ENCODE measurements at regions not wholly inside any gene's neighbourhood (a gene's known extent, or its start where the extent isn't known, plus 50 kb on each side); places are given as distances from the start of the nearest gene placed in this dataset.

DNA sequence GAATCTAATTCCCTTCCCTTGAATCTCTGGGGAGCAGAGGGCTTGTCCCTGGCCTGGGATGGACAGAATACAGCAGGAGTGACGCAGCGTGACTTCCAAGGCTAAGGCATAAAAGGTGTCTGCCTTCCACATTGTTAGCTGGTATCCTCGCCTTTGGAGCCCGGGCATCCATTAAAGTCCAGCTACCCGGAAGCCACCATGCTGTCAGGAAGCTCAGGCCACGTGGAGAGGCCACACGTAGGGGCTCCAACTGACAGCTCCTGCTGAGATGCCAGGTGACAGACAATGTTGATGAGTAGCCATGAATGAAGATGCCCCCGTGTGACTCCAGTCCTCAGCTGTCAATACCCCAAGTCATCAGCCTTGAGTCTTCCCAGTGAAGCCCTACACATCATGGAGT lies 99.9 kb downstream of the OAT start:
- intact Hi-C loops (cut with DNase I): no loop called here
- 83 to 92% (median 86%) methylated on average over 8 of the region's 8 CpGs for WGBS, 4 donors

DNA sequence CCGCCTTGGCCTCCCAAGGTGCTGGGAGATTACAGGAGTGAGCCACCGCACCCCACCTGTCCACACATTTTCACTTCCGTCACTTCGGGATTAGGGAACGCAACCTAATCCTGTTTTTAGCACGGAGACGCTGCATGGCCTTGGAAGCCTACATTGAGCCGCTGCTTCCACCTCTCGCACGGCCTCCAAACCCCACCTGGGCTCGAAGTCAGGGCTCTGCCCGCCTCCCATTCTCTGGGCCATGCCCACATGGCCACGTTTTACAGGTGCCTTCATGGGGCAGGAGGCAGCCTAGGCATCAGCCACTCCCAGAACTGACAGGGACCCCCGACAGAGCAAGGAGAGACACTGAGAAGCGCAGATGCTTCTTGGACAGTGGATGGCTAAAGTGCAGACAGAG lies 100.6 kb downstream of the OAT start:
- Histone ChIP-seq H3K9me3 (no peaks in the 10 kb centered on the region), H3K36me3 (no peaks in the 10 kb centered on the region), H3K4me3 (no peak overlapping the region), H3K27ac (no peak overlapping the region), H3K4me1 (no peaks in the 10 kb centered on the region), H3K27me3 (peaks cover 0 to 6% (median 0%) of the 10 kb centered on the region in 9 donors)
- DNase-seq (no peak), ATAC-seq (no peak)
- intact Hi-C loops (cut with DNase I): no loop called here
- no peak for TF ChIP-seq POLR2A (IDR thresholded peaks at IDR 0.05)
- TF ChIP-seq, protein P1, sequence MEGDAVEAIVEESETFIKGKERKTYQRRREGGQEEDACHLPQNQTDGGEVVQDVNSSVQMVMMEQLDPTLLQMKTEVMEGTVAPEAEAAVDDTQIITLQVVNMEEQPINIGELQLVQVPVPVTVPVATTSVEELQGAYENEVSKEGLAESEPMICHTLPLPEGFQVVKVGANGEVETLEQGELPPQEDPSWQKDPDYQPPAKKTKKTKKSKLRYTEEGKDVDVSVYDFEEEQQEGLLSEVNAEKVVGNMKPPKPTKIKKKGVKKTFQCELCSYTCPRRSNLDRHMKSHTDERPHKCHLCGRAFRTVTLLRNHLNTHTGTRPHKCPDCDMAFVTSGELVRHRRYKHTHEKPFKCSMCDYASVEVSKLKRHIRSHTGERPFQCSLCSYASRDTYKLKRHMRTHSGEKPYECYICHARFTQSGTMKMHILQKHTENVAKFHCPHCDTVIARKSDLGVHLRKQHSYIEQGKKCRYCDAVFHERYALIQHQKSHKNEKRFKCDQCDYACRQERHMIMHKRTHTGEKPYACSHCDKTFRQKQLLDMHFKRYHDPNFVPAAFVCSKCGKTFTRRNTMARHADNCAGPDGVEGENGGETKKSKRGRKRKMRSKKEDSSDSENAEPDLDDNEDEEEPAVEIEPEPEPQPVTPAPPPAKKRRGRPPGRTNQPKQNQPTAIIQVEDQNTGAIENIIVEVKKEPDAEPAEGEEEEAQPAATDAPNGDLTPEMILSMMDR (IDR thresholded peaks at IDR 0.05): no peak
- 81 to 83% (median 83%) methylated on average over 15 of the region's 15 CpGs for WGBS, 4 donors

More for the DNA sequence above, 99.9 kb downstream of the OAT start:
- H3K4me1 ChIP-seq: no peaks in the 10 kb centered on the region
- H3K36me3 ChIP-seq: no peaks in the 10 kb centered on the region
- H3K27ac ChIP-seq: no peak overlapping the region
- no peak overlapping the region for H3K4me3 ChIP-seq
- ATAC-seq (no peak), DNase-seq (no peak)
- H3K27me3 ChIP-seq: peaks cover 0 to 6% (median 0%) of the 10 kb centered on the region in 9 donors
- TF ChIP-seq, protein P1 (IDR thresholded peaks at IDR 0.05): no peak
- no peak for TF ChIP-seq POLR2A (IDR thresholded peaks at IDR 0.05)
- H3K9me3 ChIP-seq: no peaks in the 10 kb centered on the region

DNA sequence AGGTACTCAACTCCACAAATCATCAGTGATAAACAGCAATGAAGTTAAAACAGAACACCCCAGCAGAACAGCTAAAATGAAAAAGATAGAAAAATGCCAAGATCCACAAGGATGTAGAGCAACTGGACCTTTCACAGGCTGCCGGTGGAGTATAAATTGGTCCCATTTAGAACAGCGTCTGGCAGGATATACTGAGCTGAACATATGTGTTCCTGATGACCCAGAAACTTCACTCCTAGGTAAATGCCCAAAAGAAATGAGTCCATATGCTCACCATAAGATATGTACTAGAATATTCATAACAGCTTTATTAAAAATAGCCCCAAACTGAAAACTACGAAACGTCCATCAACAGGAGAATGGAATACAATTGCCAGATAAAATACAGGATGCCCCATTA lies 102.4 kb downstream of the OAT start:
- Histone ChIP-seq H3K4me3 (no peak overlapping the region), H3K4me1 (no peaks in the 10 kb centered on the region), H3K9me3 (no peaks in the 10 kb centered on the region), H3K27me3 (peaks cover 0 to 6% (median 0%) of the 10 kb centered on the region in 9 donors), H3K27ac (no peak overlapping the region), H3K36me3 (no peaks in the 10 kb centered on the region)
- no peak for ATAC-seq
- DNase-seq: no peak
- WGBS, 4 donors: 87 to 92% (median 88%) methylated on average over 4 of the region's 4 CpGs
- TF ChIP-seq POLR2A (IDR thresholded peaks at IDR 0.05): no peak
- TF ChIP-seq, protein P1 (IDR thresholded peaks at IDR 0.05): no peak
- intact Hi-C loops (cut with DNase I): no loop called here

DNA sequence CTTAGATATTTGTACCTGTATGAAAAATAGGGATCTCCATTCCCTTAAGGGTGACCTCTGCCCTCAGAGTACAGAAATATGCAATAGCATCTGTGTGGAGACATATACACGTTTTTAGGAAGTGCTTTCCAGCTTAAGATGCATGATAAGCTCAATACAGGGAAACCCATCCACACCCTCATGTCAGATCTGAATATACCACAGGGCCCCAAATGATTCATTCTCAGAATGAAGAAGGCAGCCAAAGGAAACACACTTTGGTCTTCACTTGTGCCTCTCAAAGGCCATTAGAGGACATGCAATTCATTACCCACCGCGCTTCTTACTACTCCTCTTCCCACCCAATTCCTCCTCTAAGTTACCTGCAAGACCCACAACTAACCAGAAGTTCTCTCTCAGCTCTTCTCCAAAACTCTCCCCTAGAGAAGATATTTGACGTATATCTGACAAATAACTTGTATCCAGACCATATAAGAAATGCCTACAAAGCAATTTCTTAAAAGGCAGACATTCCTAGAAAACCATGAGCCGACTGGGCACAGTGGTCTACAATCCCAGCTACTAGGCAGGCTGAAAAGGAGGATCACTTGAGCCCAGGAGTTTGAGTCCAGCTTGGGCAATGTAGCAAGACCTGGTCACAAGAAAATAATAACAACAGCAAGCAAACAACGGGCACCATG lies 103.0 kb downstream of the OAT start:
- DNase-seq: no peak
- H3K4me3 ChIP-seq: no peak overlapping the region
- H3K36me3 ChIP-seq: no peaks in the 10 kb centered on the region
- ATAC-seq: no peak
- no peak for TF ChIP-seq POLR2A (IDR thresholded peaks at IDR 0.05)
- TF ChIP-seq, protein P1 (IDR thresholded peaks at IDR 0.05): no peak
- intact Hi-C loops (cut with DNase I): no loop called here
- H3K27me3 ChIP-seq: peaks cover 0 to 6% (median 0%) of the 10 kb centered on the region in 9 donors
- no peaks in the 10 kb centered on the region for H3K9me3 ChIP-seq
- no peaks in the 10 kb centered on the region for H3K4me1 ChIP-seq
- 65 to 74% (median 69%) methylated on average over 6 of the region's 6 CpGs for WGBS, 4 donors
- H3K27ac ChIP-seq: no peak overlapping the region
